NCI-H1105 treated with DMSO at 0.1 percent for 48 hours (cell line): ENCODE measurements at regions not wholly inside any gene's neighbourhood (a gene's known extent, or its start where the extent isn't known, plus 50 kb on each side); places are given as distances from the start of the nearest gene placed in this dataset.
"Not testable (repeated sequence)": the region's sequence is repeated elsewhere in the genome, so short reads cannot be mapped to it uniquely, and the experiment has no call there.

ENCODE experiments used
- DNase-seq: peaks from one replicate; lab custom pipeline; 2025; lab: John Stamatoyannopoulos, UW

DNA sequence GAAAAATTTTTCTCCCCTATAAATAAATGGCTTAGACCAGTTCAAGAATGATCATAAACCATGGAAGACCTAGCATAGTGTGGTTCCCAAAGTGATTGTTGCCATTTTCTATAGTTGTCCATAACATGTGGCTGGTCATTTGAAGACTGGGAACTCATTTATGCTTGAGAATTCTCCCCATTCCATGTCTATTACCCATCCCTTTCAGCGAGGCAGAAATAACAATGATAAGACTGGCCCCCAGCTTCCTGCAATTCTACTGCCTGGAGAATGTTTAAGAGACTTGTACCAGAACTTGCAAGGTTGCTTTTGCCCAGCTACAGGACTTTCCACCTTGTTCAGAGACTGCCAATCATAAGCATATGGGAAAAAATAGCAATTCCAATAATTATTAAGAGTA lies 146.5 kb upstream of the CDH11 start:
- DNase-seq = no peak

DNA sequence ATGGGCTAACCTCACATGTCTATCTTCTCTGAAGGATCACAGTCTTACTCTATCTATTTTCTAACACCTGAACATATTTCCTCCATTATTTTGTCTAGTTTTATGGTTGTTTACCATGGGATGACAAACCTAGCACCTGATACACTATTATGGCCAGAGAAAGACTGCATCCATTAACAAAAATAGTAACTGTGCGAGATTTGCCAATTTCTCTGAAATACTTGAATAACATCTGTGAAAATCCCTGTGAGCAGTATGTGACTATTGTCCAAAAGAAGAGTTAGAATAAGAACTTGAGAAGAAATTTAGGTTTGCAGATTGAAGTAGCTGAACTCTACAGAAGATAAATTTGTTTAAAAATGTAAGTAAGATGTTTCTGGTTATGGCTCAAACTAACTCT lies 142.0 kb upstream of the CDH11 start:
- no peak for DNase-seq

DNA sequence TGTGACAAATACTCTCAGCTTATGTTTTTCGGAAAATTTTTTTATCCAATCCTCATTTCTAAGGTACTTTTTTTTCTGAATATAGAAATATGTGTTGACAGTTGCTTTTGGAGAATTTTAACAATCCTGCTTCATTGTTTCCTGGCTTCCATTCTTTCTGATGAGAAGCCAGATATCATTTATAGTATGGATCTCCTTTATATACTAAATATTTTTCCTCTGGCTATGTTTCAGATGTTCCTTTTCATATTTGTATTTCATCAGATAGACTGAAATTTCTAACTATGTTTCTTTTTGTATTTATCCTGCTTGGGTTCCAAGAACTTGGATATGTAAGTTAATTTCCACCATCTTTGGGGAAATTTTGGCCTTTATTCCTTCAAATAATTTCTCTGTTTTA lies 138.9 kb upstream of the CDH11 start:
- DNase-seq = no peak

DNA sequence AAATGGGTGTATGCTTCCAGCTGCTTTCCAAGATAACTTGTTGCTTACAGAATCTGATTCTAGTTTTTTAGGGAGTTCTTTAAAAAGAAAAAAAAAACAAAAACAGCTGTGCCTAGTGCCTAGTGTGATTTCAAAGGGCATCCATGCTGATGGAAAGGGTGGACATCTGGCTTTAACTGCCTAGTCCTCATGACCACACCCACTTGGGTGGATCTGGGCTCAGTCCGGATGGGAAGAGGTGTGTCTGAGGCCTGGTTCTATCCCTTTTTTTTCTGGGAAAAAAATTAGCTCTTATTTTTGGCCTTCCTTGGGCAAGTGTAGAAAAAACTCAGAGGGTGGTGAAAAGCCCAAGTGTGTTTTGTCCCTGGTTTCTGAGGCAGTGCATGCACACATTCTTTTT lies 132.3 kb upstream of the CDH11 start:
- no peak for DNase-seq

DNA sequence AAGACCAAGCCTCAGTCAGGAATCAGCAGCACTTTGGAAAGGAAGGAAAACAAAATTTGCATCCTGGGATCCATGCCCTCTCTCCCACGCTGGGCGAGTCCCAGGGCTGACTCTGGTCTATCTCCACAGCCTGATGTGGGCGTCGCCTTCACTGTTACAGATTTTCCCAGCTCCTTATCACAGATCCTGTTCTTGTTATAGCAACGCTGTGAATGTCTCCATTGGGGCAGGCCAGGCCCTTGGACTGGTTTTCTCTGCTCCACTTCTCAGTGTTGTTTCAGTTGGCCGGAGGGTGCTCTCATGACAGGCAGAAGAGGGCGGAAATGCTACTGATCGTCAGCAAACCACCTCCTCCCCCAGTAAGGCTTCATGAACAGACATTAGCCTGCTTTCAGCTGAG lies 127.9 kb upstream of the CDH11 start:
- DNase-seq = no peak

DNA sequence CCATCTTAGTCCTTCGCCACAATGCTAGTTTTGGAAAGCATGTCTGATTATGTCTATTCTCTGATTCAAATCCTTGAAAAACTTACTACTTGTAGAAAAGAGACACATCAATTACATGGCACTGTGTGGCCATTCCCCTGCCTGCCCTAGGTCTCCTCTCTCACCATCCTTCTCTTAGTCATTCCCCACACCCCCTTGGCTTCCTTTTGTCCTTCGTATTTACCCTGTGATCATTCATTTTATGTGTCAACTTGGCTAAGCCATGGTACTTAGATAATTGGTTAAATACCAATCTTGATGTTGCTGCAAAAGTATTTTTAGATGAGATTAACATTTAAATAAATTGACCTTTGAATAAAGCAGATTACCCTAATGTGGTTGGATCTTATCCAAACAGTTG lies 122.9 kb upstream of the CDH11 start:
- no peak for DNase-seq

DNA sequence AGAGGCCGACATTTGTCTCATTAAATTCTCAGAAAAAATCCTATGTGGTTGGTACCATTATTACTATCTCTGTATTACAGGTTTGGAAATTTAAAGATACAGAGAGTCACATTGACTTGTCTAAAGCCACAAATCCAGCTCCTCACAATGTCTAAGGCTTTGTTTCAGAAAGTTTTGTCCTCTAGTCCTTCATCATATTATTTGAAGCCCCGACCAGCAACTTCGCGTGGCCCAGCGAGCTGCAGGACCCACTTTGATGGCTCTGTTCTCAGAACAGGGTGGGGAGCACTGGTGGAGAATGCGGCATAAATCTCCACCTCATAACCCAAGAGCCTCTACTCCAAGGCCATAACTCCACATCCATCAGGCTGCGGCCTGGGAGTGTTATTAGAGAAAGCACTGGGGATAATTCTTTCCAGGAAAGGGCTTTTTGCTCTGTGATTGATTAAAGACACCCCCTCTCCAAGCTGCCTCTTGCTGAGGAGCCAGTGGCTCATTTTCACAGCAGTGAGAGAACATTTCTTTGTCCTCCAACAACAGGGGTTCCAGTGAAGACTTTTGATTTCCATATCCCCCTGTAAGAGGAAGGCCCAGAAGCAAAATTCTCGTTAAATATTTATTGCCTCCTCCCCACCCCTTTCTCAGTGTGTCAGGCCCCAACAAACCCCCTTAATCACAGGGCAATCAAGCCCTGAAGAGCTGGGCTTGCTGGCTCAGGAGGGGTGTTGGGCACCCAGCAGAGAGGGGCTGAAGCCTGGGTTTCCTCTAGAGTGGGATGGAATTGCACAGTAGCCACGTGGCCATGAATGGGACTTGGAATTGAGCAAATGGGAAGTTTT lies 113.7 kb upstream of the CDH11 start:
- no peak for DNase-seq

DNA sequence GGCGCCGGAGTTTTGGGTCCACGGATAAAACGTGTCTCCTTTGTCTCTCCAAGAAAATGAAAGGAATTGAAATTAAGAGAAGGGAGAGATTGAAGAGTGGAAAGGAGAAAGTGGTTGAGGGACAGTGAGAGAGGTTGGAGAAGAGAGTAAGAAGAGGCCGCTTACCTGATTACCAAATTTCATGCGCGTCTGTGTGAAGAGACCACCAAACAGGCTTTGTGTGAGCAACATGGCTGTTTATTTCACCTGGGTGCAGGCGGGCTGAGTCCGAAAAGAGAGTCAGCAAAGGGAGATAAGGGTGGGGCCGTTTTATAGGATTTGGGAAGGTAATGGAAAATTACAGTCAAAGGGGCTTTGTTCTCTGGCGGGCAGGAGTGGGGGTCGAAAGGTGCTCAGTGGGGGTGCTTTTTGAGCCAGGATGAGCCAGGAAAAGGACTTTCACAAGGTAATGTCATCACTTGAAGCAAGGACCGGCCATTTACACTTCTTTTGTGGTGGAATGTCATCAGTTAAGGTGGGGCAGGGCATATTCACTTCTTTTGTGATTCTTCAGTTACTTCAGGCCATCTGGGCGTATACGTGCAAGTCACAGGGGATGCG lies 113.0 kb upstream of the CDH11 start:
- DNase-seq = not testable (repeated sequence)

DNA sequence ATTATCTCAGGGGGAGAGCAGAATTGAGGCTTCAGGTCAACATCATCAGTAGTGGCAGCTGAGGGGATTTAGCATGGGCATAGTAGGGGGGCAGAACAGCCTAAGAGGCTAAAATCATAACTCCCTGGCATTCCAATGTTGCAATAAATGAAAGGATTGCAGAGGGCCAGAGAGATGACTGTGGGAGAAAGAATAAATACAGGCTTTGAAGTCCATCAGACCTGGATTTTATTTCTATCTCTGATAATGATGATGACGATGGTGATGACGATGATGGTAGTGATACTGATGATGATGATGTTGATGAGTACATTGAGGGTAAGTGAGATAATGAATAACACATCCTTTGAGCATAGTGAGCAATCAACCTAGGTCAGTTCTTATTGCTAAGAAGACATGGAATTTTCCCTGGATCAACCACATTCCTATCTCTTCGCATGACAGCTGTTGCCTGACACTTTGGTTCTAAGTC lies 107.4 kb upstream of the CDH11 start:
- DNase-seq = no peak

DNA sequence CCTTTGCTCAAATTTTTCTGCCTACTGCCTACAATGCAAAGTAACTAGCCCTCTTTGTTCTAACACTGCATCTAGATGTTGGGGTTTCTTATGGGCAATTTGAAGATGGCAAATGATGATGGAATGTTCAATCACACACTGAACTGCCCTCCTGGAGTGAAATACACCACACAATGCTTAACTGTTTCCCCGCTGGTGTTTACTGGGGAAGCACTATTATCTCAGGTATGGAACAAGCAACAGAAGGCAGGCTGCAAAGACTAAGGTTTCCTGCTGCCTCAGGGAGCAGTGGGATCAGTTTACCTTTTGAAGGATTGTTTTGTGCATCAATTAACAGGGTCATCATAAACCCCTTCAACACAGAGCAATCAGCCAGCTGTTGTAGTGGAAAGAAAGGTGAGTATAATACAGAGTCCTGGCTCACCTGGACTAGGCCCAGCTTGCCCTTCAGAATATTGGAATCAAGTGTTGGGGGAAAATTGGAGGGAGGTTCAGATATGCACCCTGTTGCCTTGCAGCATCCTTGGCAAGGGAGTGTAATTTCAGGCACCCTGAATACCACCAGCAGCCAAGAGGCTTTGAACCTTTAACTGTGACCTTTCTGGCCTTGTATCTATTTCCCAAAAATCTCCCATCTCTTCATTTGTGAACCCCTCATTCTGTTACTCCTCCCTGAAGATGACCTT lies 105.4 kb upstream of the CDH11 start:
- DNase-seq = no peak

DNA sequence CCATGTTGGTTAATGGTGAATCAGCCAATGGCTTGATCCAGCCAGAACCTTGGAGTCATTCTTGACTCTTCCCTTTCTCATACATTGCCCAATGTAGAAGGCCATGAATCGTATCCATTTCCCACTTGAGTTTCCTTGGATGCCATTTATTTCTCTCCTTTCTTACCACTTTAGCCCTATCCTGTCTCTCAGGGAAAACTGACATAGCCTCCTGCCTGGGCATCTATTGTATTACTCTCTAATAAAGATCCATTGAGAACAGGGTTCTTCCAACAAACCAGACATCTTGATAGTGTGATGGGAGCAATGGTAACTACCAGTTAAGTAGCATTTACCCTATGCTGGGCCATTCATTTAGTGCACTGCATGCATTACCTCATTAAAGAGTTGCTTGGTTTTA lies 104.2 kb upstream of the CDH11 start:
- DNase-seq = no peak

DNA sequence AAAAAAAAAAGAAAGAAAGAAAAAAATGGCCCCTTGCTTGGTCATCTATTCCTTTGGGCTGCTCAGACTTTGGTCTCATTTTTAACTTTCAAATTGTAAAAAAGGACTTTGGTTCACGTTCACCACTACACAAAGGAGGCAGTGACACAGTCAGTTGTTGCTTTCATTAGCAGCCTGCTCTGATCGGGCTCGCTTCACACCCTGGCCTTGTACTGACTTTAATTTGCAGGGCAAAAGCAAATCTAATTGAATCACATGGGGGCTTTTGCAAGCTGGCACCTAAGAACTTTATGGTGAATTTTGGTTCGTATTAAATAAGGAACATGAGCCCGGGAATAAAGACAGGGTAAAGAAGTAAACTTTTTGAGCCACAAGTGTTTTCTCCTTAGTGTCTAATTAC lies 103.6 kb upstream of the CDH11 start:
- DNase-seq = no peak

DNA sequence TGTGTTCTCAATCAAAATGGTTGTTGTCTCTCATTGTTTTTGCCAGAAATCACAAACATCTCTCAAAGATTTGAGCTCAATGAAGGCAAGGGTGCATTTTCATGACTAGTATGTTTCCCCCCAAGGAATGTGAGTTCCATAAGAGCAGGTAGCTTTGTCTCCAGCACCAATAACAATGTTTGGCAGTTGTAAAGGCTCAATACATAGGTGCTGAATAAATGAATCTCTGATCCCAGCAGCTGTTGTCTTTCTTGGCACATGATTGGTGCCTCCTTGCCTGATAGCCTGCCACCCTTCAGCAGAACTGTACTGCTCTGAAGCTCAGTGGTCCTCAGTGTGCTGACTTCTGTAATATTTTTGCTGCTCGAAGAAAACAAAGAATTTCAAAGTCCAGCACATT lies 103.1 kb upstream of the CDH11 start:
- no peak for DNase-seq

DNA sequence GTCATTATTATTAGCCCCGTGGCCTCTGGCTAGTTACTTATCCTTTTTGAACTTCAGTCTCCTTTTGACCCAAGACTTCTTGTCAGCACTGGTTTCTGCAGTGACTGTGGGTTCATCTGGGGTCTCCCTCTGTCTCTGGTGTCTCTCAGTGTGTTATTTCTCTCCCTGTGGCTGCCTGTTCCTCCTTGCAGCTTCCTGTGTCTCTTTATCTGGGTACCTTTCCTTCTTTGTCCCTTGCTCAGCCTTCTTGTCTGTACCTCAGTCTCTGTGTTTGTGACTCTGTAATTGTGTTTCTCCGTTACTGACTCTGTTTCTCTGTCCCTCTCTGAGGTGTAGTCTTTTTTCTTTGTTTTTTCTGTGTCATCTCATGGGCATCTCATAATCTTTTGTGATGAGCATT lies 102.6 kb upstream of the CDH11 start:
- DNase-seq = no peak

DNA sequence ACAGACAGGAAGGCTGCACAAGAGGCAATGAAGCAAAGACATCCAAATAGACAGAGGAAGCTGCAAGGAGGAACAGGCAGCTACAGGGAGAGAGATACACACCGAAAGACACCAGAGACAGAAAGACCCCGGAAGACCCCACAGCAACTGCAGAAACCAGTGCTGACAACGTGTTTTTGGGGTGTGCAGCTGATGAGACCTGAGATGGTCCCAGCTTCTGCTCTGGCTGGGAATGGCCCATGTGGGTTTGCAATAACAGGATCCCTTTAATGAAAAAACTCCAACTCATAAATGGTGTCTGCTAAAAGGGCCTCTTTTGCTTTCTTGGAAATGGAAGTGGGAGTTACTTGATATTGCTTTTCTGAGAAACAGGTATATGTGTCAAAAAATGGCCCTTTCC lies 101.5 kb upstream of the CDH11 start:
- no peak for DNase-seq

DNA sequence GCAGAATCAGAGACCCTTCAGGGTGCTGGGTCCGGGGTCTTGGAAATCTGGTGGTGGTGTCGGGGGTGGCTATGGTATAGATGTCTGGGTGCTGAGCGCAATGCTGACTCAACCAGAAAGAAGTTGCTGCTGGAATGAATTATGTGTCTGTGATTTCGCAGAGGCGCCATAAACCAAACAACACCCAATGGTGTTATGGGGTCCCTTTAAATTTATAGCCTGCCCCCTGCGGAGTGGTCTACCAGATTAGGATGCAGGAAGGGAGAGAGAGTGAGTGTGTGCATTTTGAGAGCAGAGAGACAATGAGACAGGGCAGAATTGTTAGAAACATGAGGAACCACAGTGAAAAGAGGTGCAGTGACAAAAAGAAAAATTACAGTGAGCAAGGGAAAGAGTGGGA lies 100.7 kb upstream of the CDH11 start:
- no peak for DNase-seq

DNA sequence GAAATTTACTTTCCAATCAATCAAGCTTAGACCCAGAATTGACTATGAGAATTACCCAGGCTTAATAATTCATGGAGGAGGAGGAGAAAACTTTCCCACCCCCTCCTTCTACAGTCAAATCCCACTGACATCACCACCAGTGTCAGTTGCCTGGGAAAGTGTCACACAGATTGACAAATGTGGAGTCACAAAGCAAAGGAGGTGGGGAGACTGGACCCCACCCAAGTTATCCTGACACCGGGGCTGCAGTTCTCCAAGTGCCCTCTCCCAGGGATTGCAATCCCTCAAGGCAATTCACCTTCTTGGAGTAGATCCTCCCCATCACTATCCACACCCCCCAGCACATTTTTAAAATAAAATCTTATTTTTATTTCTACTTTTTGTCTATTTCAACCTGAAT lies 100.2 kb upstream of the CDH11 start:
- no peak for DNase-seq

DNA sequence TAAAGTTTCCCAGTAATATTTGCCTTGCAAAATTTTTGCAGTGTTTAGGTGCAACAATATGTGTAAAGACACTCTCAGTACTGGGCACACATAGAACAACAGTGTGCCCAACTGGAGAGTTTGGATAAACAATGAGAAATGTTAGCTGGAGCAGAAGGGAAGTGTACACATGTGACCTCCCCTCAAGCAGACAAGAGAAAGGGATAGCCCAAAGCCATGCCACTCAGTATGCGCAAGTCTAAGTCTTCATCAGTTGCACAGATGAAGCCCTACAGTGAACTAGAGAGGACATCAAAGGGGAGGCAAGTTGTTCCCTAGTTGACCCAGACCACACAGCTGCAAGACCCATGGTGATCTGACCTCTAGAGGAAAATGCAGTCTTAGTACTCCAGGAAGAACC lies 97.9 kb upstream of the CDH11 start:
- no peak for DNase-seq

DNA sequence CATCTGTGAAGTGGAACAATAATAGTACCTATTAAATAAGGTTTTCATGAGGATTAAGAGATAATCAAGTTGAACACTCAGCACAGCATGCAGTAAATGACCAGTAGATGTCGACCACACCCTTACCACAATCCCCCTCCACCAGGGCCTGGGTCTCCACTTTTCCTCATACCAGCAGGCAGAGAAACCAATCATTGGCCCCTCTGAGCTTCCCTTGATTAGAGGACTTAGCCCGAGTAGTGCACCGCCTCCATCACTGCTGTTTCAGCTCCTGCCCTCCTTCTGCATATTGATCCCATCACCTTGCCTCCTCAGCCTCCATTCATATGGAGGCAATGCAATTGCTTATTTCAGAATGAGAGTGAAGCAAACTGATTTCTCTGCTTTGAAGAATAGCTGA lies 96.5 kb upstream of the CDH11 start:
- no peak for DNase-seq

DNA sequence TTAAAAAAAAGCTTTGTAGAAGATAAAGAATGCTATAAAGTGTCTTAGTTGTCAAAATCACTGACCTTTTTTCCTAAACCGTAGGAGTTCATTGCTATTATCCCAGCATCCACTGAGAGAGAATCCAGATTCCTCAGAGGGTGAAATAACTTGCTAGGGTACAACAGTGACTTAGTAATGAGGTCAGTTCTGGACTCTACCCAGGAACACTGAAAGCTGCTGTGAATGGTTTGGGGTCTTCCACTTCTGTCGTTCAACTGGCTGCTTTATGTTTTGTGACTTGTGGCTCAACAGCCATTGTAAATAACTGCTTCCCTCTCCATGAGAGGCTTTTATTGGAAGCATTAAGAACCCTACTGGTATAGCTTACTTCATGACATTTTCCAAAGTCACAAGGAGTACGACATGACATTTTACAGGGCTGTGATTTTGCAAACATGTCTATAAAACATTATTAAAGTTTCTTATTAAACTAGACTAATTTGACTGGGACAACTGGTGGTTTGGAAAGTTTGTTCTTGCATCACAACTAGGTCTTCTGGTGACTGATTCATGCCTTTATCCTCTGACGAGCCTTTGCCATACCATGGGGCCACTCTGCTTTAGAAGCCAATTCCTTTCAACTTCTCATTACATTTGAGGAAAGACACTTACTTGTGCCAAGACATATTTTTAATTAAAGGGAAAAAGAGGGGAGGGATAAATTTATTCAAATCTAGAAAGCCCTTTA lies 92.2 kb upstream of the CDH11 start:
- no peak for DNase-seq

DNA sequence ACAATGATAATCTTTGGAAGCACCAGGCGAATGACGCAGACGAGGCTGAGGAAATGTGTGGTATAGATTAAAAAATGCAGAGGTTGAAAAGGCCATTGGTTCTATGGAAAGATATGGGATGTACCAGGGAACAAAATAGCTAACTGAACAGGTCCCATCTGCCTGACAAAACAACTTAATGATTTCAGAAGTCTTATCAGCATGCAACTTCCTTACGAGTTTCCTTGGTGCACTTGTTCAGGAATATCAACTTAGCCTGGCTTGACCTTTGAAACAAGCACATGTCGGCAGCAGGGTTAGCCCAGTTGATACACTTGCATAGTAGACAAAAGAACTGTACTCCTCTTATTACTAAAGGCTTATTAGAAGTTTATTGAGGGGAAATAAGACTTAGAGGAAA lies 90.9 kb upstream of the CDH11 start:
- DNase-seq = no peak

DNA sequence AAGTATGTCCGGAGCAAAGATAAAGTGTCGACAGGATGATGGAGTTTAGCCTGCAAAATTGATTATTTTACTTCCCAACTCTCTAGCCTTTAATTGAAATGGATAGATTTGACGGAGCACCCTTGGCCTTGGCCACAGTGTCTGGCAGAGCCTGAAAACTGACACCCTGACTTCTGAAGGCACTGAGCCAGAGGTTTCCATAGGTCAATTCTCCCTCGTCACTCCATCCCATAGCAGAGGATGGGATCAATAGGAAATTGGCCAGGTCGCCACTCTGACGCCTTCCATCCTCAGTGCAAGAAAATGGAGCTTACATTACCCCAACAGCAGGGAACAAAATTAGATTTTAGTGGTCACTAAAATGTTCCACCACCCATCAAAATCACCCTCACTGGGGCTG lies 90.4 kb upstream of the CDH11 start:
- DNase-seq = no peak

DNA sequence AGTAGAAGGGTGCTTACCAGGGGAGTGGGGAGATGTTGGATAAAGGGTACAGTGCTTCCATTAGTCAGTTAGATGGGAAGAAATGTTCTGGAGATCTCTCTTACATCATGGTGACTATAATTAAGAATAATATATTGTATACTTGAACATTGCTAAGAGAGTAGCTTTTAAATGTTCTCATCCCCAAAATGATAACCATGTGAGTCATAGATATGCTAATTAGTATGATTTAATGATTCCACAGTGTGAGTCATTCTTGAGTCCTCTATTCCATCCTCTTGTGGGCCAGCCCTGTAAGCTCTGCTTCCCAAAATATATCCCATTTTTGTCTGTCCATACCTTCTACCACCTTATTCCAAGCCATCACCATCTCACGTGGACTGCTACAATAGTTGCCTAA lies 80.6 kb upstream of the CDH11 start:
- DNase-seq = no peak
